Trophoblast cell (in vitro differentiated cells and primary cell): ENCODE measurements at regions not wholly inside any gene's neighbourhood (a gene's known extent, or its start where the extent isn't known, plus 50 kb on each side); places are given as distances from the start of the nearest gene placed in this dataset.

Experiments used
- DNase-seq, 2 donors: peaks; one replicate each; pipeline ENCODE4 v3.0.0-alpha.2; 2016
- H2AFZ ChIP-seq: 2 replicates; pipeline ENCODE4 v1.6.1; 2013; ENCODE audit warnings: low read length, moderate library complexity, mild to moderate bottlenecking; ENCODE audit not compliant: insufficient read depth, poor library complexity
- H2AK5ac ChIP-seq: 2 replicates; pipeline ENCODE4 v1.6.1; 2013; ENCODE audit warnings: mild to moderate bottlenecking, low read length
- H2BK120ac ChIP-seq: 2 replicates; pipeline ENCODE4 v1.6.1; 2013; ENCODE audit warnings: low read length, mild to moderate bottlenecking, moderate library complexity; ENCODE audit not compliant: insufficient read depth, poor library complexity
- H2BK12ac ChIP-seq: 2 replicates; pipeline ENCODE4 v1.6.1; 2013; ENCODE audit warnings: mild to moderate bottlenecking, low read length, moderate library complexity
- H2BK5ac ChIP-seq: 2 replicates; pipeline ENCODE4 v1.6.1; 2013; ENCODE audit warnings: low read length, low read depth, moderate library complexity, mild to moderate bottlenecking; ENCODE audit not compliant: poor library complexity
- H3K14ac ChIP-seq: 2 replicates; pipeline ENCODE4 v1.6.1; 2013; ENCODE audit warnings: mild to moderate bottlenecking, low read length
- H3K18ac ChIP-seq: 2 replicates; pipeline ENCODE4 v1.6.1; 2013; ENCODE audit warnings: mild to moderate bottlenecking, low read length
- H3K23ac ChIP-seq: 2 replicates; pipeline ENCODE4 v1.6.1; 2013; ENCODE audit warnings: low read length
- H3K27ac ChIP-seq: 2 replicates; pipeline ENCODE4 v1.5.1; 2013; ENCODE audit warnings: low read depth, mild to moderate bottlenecking, inconsistent platforms, low read length, moderate library complexity
- H3K27me3 ChIP-seq: 2 replicates; pipeline ENCODE4 v1.6.1; 2013; ENCODE audit warnings: inconsistent platforms, mild to moderate bottlenecking, low read length, moderate library complexity; ENCODE audit not compliant: insufficient read depth
- H3K36me3 ChIP-seq, 2 experiments: 1 replicate in 1 of 2; 2 replicates in 1 of 2; pipeline ENCODE4 v1.6.1; 2013; ENCODE audit warnings: low read length in 2 of 2, mild to moderate bottlenecking in 2 of 2, moderate library complexity in 1 of 2; ENCODE audit not compliant: insufficient read depth in 2 of 2, control insufficient read depth in 1 of 2
- H3K4ac ChIP-seq: 2 replicates; pipeline ENCODE4 v1.6.1; 2013; ENCODE audit warnings: low read depth, mild to moderate bottlenecking, low read length, moderate library complexity
- H3K4me1 ChIP-seq, 2 experiments: 1 replicate in 1 of 2; 2 replicates in 1 of 2; pipeline ENCODE4 v1.6.1; 2013; ENCODE audit warnings: low read length in 2 of 2, mild to moderate bottlenecking in 2 of 2, moderate library complexity in 1 of 2; ENCODE audit not compliant: insufficient read depth in 2 of 2, control insufficient read depth in 1 of 2
- H3K4me2 ChIP-seq: 2 replicates; pipeline ENCODE4 v1.6.1; 2013; ENCODE audit warnings: inconsistent platforms, mild to moderate bottlenecking, low read length, moderate library complexity
- H3K4me3 ChIP-seq: 2 replicates; pipeline ENCODE4 v1.5.1; 2013; ENCODE audit warnings: mild to moderate bottlenecking, low read depth, low read length, inconsistent platforms
- H3K79me1 ChIP-seq: one replicate; pipeline ENCODE4 v1.6.1; 2013; ENCODE audit warnings: low read length
- H3K79me2 ChIP-seq: 2 replicates; pipeline ENCODE4 v1.6.1; 2013; ENCODE audit warnings: low read length, mild to moderate bottlenecking; ENCODE audit not compliant: control insufficient read depth, insufficient read depth, poor library complexity
- H3K9ac ChIP-seq: 2 replicates; pipeline ENCODE4 v1.6.1; 2013; ENCODE audit warnings: mild to moderate bottlenecking, low read length
- H3K9me3 ChIP-seq: 2 replicates; pipeline ENCODE4 v1.6.1; 2013; ENCODE audit warnings: low read depth, mild to moderate bottlenecking, control low read depth, inconsistent platforms, low read length; ENCODE audit not compliant: insufficient read depth
- H4K12ac ChIP-seq: 2 replicates; pipeline ENCODE4 v1.6.1; 2013; ENCODE audit warnings: low read depth, mild to moderate bottlenecking, low read length, moderate library complexity
- H4K8ac ChIP-seq: 2 replicates; pipeline ENCODE4 v1.6.1; 2013; ENCODE audit warnings: low read depth, mild to moderate bottlenecking, low read length, moderate library complexity
- H4K91ac ChIP-seq: one replicate; pipeline ENCODE4 v1.6.1; 2013; ENCODE audit warnings: low read depth, mild to moderate bottlenecking, low read length, moderate library complexity
- WGBS: extraction: QIAGEN DNeasy Blood & Tissue Kit; methylation state at CpG from one replicate; pipeline ENCODE4 v1.1.7; 2013; ENCODE audit warnings: missing lambda C conversion rate; ENCODE audit not compliant: insufficient read length, insufficient coverage; ENCODE audit errors: extremely low coverage; 5-methylcytosine and 5-hydroxymethylcytosine counted together

DNA sequence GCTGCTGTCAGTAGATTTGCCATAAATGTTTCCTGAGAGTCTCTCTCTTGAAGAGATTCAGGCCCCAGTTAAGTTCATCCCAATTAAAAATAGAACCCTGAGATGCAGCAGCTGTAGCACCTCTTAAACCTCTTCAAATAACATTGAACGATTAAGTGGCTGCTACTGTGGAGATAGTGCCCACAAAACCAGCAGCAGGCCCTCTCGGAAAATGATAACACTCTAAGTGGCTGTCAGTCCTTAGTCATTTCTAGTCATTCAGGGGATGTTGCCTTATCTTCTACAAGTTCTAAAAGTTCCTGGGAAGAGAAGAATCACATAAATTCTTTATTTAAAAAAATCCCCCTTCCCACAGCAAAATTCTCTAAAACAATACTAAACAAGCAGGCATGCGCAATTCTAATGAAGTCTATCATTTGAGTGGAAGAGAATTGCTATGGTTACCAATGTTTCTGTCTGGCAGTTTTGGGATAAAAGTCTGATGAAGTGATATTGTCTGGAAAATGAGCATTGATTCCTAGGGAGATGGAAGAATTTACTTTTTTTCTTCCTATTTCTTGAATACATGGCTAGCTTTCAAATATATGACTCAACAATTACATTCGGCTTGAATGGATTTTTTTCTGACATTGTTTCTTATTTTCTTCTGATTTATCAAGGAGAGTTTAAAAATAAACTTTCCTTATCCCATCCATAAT is 131.9 kb downstream of the TRMT11 start:
- H2BK5ac ChIP-seq: no peak overlapping the region
- whole genome bisulfite sequencing: no CpG with 5 or more reads among the region's 4 CpGs

DNA sequence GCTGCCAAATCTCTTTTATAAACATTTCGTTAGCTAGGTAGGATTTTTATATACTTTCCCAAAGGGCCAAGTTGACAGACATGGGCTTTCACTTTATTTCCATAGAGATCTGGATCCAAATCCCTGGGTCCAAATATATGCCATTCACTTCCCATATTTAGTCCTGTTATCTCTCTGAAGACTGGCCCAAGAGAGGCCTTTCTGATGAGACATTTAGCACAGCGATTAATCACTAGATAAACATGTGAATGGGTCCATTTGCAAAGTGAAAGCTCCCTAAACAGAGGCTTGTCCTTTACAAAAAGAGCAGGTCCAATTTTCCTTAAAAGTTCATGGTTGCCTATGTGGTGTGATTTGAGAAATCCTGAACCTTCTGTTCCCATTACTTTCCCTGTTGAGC is 132.6 kb downstream of the TRMT11 start:
- no peak overlapping the region for H3K14ac ChIP-seq
- H2BK5ac ChIP-seq: no peak overlapping the region
- peaks cover 0 to 3% of the 10 kb centered on the region in 2 experiments for H3K4me1 ChIP-seq
- no peak overlapping the region for H3K27ac ChIP-seq
- H3K4ac ChIP-seq: no peak overlapping the region
- H2AFZ ChIP-seq: no peak overlapping the region
- no peaks in the 10 kb centered on the region for H3K79me2 ChIP-seq
- H4K12ac ChIP-seq: no peak overlapping the region
- H3K9me3 ChIP-seq: no peaks in the 10 kb centered on the region
- no peaks in the 10 kb centered on the region for H3K79me1 ChIP-seq
- no peaks in the 10 kb centered on the region for H3K27me3 ChIP-seq
- no peak overlapping the region for H3K4me3 ChIP-seq
- no peak overlapping the region for H4K8ac ChIP-seq
- no peak overlapping the region for H2BK12ac ChIP-seq
- no peak overlapping the region for H3K4me2 ChIP-seq
- H3K18ac ChIP-seq: no peak overlapping the region
- H2BK120ac ChIP-seq: no peak overlapping the region
- no peak overlapping the region for H3K9ac ChIP-seq
- H3K23ac ChIP-seq: no peak overlapping the region
- H3K36me3 ChIP-seq: no peaks in the 10 kb centered on the region
- no CpG with 5 or more reads among the region's 2 CpGs for WGBS
- no peak overlapping the region for H2AK5ac ChIP-seq
- DNase-seq: no peak
- H4K91ac ChIP-seq: no peak overlapping the region

More for the DNA sequence above, 131.9 kb downstream of the TRMT11 start:
- no peak overlapping the region for H3K23ac ChIP-seq
- no peaks in the 10 kb centered on the region for H3K79me2 ChIP-seq
- no peak overlapping the region for H3K4me2 ChIP-seq
- H3K9ac ChIP-seq: no peak overlapping the region
- no peaks in the 10 kb centered on the region for H3K27me3 ChIP-seq
- H3K14ac ChIP-seq: no peak overlapping the region
- no peak overlapping the region for H2BK120ac ChIP-seq
- no peaks in the 10 kb centered on the region for H3K9me3 ChIP-seq
- no peak overlapping the region for H4K91ac ChIP-seq
- H2BK12ac ChIP-seq: no peak overlapping the region
- no peak overlapping the region for H3K27ac ChIP-seq
- no peak overlapping the region for H3K4ac ChIP-seq
- no peak overlapping the region for H3K4me3 ChIP-seq
- H3K4me1 ChIP-seq: peaks cover 0 to 3% of the 10 kb centered on the region in 2 experiments
- DNase-seq: no peak
- H3K79me1 ChIP-seq: no peaks in the 10 kb centered on the region
- no peak overlapping the region for H4K12ac ChIP-seq
- H2AK5ac ChIP-seq: no peak overlapping the region
- H3K18ac ChIP-seq: no peak overlapping the region
- H3K36me3 ChIP-seq: no peaks in the 10 kb centered on the region
- H4K8ac ChIP-seq: no peak overlapping the region
- no peak overlapping the region for H2AFZ ChIP-seq

DNA sequence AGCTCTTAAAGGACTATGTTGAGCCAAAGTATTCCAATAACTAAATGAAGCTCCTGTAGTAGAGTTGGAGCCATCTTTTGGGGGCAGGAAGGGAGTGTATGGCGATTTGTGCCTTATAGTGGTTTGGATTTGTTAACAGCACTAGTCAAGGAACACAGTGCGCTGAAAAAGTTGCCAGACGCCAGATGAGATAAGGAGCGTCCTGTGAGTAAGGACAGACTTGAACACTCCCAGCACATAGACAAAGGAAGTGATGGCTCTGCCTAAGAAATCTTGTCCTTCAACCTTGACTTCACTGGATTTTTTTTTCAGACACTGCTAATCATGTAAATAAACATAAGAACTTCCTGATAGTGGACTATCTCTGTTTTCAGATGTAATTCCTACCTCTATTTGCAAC is 136.9 kb downstream of the TRMT11 start:
- Histone ChIP-seq H2BK12ac (no peak overlapping the region), H2BK120ac (no peak overlapping the region), H3K4ac (no peak overlapping the region), H3K23ac (no peak overlapping the region), H2AFZ (no peak overlapping the region), H3K4me1 (peaks cover 0 to 3% of the 10 kb centered on the region in 2 experiments), H3K4me3 (no peak overlapping the region), H3K18ac (no peak overlapping the region), H3K4me2 (peak overlapping the region; percentile 46), H2AK5ac (no peak overlapping the region), H4K8ac (no peak overlapping the region), H4K91ac (no peak overlapping the region), H3K9me3 (no peaks in the 10 kb centered on the region), H3K14ac (no peak overlapping the region), H4K12ac (no peak overlapping the region), H3K79me2 (no peaks in the 10 kb centered on the region), H3K27ac (no peak overlapping the region), H3K79me1 (no peaks in the 10 kb centered on the region), H2BK5ac (no peak overlapping the region), H3K27me3 (no peaks in the 10 kb centered on the region), H3K36me3 (no peaks in the 10 kb centered on the region), H3K9ac (no peak overlapping the region)
- no CpG with 5 or more reads among the region's 4 CpGs for WGBS
- peak in 1 of 2 donors; percentile 44 for DNase-seq

DNA sequence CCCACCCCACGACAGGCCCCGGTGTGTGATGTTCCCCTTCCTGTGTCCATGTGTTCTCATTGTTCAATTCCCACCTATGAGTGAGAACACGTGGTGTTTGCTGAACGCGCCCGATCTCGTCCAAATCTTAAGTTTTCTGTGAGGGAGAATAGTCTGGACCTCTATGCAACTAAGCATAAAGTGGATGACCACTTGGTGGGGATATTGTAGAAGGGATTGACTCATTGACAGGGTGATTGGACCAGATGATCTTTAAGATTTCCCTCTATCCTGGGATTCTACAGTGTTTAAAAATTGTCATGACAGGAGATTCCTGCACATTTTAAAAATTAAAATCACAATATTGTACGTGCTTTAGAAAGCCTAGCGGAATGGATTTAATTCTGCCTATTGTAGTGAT is 141.3 kb downstream of the TRMT11 start:
- Histone ChIP-seq H3K18ac (no peak overlapping the region), H2AK5ac (no peak overlapping the region), H4K8ac (no peak overlapping the region), H3K27ac (no peak overlapping the region), H2BK120ac (no peak overlapping the region), H4K91ac (no peak overlapping the region), H3K4me1 (no peaks in the 10 kb centered on the region), H3K9ac (no peak overlapping the region), H2AFZ (no peak overlapping the region), H3K79me1 (no peaks in the 10 kb centered on the region), H3K4ac (no peak overlapping the region), H2BK5ac (no peak overlapping the region), H3K9me3 (no peaks in the 10 kb centered on the region), H3K79me2 (no peaks in the 10 kb centered on the region), H4K12ac (no peak overlapping the region), H3K4me3 (no peak overlapping the region), H2BK12ac (no peak overlapping the region), H3K23ac (no peak overlapping the region), H3K36me3 (no peaks in the 10 kb centered on the region), H3K14ac (no peak overlapping the region), H3K4me2 (no peak overlapping the region), H3K27me3 (no peaks in the 10 kb centered on the region)
- no peak for DNase-seq
- WGBS: no CpG with 5 or more reads among the region's 9 CpGs
